ENCODE measurements at regions not wholly inside any gene's neighbourhood (a gene's known extent, or its start where the extent isn't known, plus 50 kb on each side); places are given as distances from the start of the nearest gene placed in this dataset.

GRCh38 chr17:53278466-53278865 lies 544.3 kb upstream of the KIF2B start (continued):
- no peak for TF ChIP-seq ZSCAN16 (tag by site-specific recombination; IDR thresholded peaks at IDR 0.05)
- TF ChIP-seq ZNF155 (tag by site-specific recombination; IDR thresholded peaks at IDR 0.05): no peak
- no peak for TF ChIP-seq ZNF560 (tag by site-specific recombination; IDR thresholded peaks at IDR 0.05; ENCODE audit: borderline replicate concordance)
- TF ChIP-seq, protein P1, sequence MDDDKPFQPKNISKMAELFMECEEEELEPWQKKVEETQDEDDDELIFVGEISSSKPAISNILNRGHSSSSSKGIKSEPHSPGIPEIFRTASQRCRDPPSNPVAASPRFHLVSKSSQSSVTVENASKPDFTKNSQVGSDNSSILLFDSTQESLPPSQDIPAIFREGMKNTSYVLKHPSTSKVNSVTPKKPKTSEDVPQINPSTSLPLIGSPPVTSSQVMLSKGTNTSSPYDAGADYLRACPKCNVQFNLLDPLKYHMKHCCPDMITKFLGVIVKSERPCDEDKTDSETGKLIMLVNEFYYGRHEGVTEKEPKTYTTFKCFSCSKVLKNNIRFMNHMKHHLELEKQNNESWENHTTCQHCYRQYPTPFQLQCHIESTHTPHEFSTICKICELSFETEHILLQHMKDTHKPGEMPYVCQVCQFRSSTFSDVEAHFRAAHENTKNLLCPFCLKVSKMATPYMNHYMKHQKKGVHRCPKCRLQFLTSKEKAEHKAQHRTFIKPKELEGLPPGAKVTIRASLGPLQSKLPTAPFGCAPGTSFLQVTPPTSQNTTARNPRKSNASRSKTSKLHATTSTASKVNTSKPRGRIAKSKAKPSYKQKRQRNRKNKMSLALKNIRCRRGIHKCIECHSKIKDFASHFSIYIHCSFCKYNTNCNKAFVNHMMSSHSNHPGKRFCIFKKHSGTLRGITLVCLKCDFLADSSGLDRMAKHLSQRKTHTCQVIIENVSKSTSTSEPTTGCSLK (tag by site-specific recombination; IDR thresholded peaks at IDR 0.05): no peak

DNA sequence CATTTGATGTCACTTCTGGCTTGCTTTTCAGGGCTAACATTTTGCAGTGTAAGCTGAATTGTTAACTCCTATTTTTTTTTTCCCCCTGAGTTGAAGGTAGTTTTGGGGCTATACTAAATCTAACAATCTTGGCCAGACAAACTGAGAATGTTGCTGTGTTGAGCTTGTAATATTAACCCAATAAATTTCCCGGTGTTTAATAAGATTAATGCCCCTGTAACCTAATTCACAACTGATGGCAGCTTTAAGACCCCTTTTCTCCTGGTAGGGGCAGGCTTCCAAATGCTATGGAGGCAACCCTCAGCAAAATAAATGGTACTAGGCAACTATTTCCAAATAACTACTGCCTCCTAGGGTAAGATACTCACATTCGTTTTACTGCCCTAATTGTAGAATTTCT lies 549.6 kb upstream of the KIF2B start:
- no peak overlapping the region for H3K4me3 ChIP-seq (ENCODE audit: low read depth, low read length)

GRCh38 chr17:53270936-53271335 lies 551.8 kb upstream of the KIF2B start:
- Histone ChIP-seq H3K9me3 (ENCODE audit: control insufficient read depth, insufficient read depth, low read depth, low read length) (no peaks in the 10 kb centered on the region), H3K4me1 (ENCODE audit: control insufficient read depth, insufficient read depth, low read length) (no peaks in the 10 kb centered on the region), H3K36me3 (ENCODE audit: control insufficient read depth in 2 of 2, insufficient read depth in 1 of 2, low read length in 2 of 2) (no peaks in the 10 kb centered on the region), H3K27ac (ENCODE audit: extremely low read depth, low read depth, low read length) (no peak overlapping the region), H3K4me3 (ENCODE audit: low read depth, low read length) (no peak overlapping the region)
- ChIA-PET CTCF (no interaction called here), POLR2A (no interaction called here)
- TF ChIP-seq SP2 (tag by site-specific recombination; IDR thresholded peaks at IDR 0.05) (no peak), ZNF707 (tag by site-specific recombination; IDR thresholded peaks at IDR 0.05) (no peak), ZNF701 (tag by site-specific recombination; IDR thresholded peaks at IDR 0.05) (no peak), ZNF658 (tag by site-specific recombination; IDR thresholded peaks at IDR 0.05) (no peak), ZNF426 (tag by site-specific recombination; IDR thresholded peaks at IDR 0.05) (no peak), ZNF37A (tag by site-specific recombination; IDR thresholded peaks at IDR 0.05) (no peak), ZNF112 (tag by site-specific recombination; IDR thresholded peaks at IDR 0.05) (no peak), PRDM1 (tag by site-specific recombination; IDR thresholded peaks at IDR 0.05) (no peak), PBX3 (CRISPR knock-in tag; IDR thresholded peaks at IDR 0.05) (no peak), OVOL3 (tag by site-specific recombination; IDR thresholded peaks at IDR 0.05) (no peak), SALL2 (tag by site-specific recombination; IDR thresholded peaks at IDR 0.05; ENCODE audit: borderline replicate concordance) (no peak), ZNF184 (tag by site-specific recombination; IDR thresholded peaks at IDR 0.05) (no peak), ZNF155 (tag by site-specific recombination; IDR thresholded peaks at IDR 0.05) (no peak), ZEB2 (tag by site-specific recombination; IDR thresholded peaks at IDR 0.05) (no peak)

More for the DNA sequence above, 549.6 kb upstream of the KIF2B start:
- POLR2A ChIA-PET: no interaction called here
- Histone ChIP-seq H3K4me1 (ENCODE audit: control insufficient read depth, insufficient read depth, low read length) (no peaks in the 10 kb centered on the region), H3K36me3 (ENCODE audit: control insufficient read depth in 2 of 2, insufficient read depth in 1 of 2, low read length in 2 of 2) (no peaks in the 10 kb centered on the region), H3K9me3 (ENCODE audit: control insufficient read depth, insufficient read depth, low read depth, low read length) (no peaks in the 10 kb centered on the region), H3K27ac (ENCODE audit: extremely low read depth, low read depth, low read length) (no peak overlapping the region)
- CTCF ChIA-PET: no interaction called here
- TF ChIP-seq GLIS1 (tag by site-specific recombination; IDR thresholded peaks at IDR 0.05) (no peak), ZNF10 (tag by site-specific recombination; IDR thresholded peaks at IDR 0.05) (no peak), ZNF112 (tag by site-specific recombination; IDR thresholded peaks at IDR 0.05) (no peak), ZNF776 (tag by site-specific recombination; IDR thresholded peaks at IDR 0.05; ENCODE audit: borderline replicate concordance) (no peak), ZNF23 (tag by site-specific recombination; IDR thresholded peaks at IDR 0.05; ENCODE audit: borderline replicate concordance) (no peak), ZXDB (tag by site-specific recombination; IDR thresholded peaks at IDR 0.05) (no peak), ZNF423 (tag by site-specific recombination; IDR thresholded peaks at IDR 0.05) (no peak), ZNF777 (tag by site-specific recombination; IDR thresholded peaks at IDR 0.05; ENCODE audit: borderline replicate concordance) (no peak)
- TF ChIP-seq, protein P2, sequence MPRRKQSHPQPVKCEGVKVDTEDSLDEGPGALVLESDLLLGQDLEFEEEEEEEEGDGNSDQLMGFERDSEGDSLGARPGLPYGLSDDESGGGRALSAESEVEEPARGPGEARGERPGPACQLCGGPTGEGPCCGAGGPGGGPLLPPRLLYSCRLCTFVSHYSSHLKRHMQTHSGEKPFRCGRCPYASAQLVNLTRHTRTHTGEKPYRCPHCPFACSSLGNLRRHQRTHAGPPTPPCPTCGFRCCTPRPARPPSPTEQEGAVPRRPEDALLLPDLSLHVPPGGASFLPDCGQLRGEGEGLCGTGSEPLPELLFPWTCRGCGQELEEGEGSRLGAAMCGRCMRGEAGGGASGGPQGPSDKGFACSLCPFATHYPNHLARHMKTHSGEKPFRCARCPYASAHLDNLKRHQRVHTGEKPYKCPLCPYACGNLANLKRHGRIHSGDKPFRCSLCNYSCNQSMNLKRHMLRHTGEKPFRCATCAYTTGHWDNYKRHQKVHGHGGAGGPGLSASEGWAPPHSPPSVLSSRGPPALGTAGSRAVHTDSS (tag by site-specific recombination; IDR thresholded peaks at IDR 0.05): no peak
- TF ChIP-seq, protein P3, sequence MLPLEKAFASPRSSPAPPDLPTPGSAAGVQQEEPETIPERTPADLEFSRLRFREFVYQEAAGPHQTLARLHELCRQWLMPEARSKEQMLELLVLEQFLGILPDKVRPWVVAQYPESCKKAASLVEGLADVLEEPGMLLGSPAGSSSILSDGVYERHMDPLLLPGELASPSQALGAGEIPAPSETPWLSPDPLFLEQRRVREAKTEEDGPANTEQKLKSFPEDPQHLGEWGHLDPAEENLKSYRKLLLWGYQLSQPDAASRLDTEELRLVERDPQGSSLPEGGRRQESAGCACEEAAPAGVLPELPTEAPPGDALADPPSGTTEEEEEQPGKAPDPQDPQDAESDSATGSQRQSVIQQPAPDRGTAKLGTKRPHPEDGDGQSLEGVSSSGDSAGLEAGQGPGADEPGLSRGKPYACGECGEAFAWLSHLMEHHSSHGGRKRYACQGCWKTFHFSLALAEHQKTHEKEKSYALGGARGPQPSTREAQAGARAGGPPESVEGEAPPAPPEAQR (tag by site-specific recombination; IDR thresholded peaks at IDR 0.05): no peak
